ENCODE measurements at regions not wholly inside any gene's neighbourhood (a gene's known extent, or its start where the extent isn't known, plus 50 kb on each side); places are given as distances from the start of the nearest gene placed in this dataset.

DNA sequence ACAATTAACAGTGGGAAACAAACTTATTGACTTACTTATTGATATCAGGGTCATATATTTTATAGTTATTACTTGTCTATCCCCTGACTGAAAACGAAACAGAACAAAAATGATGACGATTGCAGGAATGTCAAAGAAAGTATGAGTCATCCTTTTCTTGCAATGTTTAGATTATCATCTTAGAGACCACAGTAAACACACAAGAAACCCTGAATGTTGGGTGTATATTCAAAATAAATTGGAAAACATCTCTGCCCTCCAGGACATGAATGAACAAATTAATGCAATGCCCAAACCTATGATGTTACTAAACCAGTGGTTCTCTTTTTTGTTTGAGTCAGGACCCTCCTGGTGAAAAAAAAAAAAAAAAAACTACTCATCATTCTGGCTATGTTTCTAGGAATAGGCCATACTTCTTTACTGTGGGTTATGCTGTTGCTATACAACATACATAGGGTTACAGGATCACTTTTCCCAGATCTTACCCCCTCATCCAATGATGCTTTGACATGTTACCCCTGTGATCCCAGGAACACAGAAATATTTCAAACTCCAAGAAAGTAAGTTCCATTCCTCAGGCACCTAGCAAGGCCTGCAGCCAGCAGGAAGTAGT is 623.4 kb upstream of the IGFBP3 start:
- TF ChIP-seq, protein P1, sequence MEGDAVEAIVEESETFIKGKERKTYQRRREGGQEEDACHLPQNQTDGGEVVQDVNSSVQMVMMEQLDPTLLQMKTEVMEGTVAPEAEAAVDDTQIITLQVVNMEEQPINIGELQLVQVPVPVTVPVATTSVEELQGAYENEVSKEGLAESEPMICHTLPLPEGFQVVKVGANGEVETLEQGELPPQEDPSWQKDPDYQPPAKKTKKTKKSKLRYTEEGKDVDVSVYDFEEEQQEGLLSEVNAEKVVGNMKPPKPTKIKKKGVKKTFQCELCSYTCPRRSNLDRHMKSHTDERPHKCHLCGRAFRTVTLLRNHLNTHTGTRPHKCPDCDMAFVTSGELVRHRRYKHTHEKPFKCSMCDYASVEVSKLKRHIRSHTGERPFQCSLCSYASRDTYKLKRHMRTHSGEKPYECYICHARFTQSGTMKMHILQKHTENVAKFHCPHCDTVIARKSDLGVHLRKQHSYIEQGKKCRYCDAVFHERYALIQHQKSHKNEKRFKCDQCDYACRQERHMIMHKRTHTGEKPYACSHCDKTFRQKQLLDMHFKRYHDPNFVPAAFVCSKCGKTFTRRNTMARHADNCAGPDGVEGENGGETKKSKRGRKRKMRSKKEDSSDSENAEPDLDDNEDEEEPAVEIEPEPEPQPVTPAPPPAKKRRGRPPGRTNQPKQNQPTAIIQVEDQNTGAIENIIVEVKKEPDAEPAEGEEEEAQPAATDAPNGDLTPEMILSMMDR (IDR thresholded peaks at IDR 0.05 in 4 of 5, conservative IDR thresholded peaks at IDR 0.05 in 1 of 5) = no peak
- no peak for TF ChIP-seq POLR2A (IDR thresholded peaks at IDR 0.05)
